Germinal center (tissue), 1 donor: ENCODE measurements at regions not wholly inside any gene's neighbourhood (a gene's known extent, or its start where the extent isn't known, plus 50 kb on each side); places are given as distances from the start of the nearest gene placed in this dataset.

ENCODE experiments used
- DNase-seq: peaks from one replicate; pipeline ENCODE4 v3.0.0; 2012; ENCODE audit warnings: mixed read lengths, low spot score

DNA sequence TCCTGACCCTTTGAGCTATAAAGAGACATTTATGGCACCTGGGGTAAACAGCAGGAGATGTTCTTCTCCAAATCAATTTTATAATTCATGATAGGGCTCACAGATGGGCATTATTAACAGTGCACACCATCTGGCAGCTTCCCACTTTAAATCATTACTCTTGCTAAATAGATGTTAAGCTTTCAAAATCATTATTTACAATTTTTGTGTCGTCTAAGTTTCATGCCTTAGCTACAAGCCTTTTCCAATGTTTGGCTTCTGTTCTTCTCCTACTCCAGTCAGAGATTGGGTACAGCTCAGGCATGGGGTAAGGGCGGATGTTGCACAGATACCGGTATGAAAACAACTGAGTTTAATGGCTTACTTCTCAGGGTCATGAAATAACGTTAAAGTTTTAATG, 120.9 kb upstream of the PFN2 start:
- no peak for DNase-seq

DNA sequence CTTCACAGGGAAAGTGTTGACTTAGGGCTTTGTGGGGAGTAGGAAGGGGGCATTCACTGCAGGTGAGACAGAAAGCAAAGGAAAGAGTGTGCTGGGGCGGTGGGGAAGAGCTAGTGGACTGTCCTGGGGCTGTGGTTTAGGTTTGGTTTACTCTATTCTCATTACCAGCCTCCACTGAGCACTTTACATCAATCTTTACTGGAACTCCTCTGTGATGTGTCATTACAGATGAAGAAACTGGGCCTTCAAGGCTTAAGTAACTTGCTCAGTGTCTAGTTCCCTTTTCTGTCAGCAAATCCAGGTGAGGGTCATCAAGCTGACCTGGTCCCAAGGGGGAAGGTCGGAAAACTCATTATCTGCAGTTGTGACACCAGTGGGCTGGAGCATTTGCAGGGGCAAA, 120.2 kb upstream of the PFN2 start:
- DNase-seq = no peak

DNA sequence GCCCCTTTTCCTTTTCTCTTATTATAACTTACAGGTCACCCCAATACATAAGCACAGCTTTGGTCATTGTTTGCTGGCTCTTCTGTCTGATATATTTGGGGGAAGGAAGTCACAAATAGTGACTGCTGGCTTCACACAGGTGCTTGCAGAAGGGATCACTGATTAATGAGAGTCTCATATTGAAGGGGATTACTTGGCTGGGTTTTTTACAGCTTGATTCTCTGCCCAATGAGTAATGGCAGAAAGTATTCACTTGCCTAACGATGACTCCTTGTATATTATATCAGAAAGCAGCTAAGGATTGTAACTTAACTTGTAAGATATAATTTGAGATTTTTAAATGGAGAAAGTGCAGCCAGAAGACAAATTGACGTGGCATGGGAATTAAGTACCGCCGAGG, 119.3 kb upstream of the PFN2 start:
- DNase-seq = no peak

DNA sequence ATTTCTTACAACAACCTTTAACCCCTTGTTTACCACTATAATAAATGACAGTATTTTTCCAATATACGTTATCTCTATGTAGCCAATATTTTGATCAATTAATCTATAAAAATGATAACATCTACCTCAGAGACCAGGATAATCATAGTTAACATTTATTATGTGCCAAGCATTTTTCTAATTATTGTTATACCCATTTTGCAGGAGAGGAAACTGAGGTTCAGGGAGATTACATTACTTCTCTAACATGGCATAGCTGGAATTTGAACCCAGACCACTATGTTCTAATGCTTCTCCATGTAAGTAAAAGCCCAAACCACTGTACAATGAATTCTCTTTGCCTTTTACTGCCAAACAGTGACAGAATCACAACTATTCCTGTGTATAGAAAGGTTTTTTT, 113.4 kb upstream of the PFN2 start:
- DNase-seq = no peak

DNA sequence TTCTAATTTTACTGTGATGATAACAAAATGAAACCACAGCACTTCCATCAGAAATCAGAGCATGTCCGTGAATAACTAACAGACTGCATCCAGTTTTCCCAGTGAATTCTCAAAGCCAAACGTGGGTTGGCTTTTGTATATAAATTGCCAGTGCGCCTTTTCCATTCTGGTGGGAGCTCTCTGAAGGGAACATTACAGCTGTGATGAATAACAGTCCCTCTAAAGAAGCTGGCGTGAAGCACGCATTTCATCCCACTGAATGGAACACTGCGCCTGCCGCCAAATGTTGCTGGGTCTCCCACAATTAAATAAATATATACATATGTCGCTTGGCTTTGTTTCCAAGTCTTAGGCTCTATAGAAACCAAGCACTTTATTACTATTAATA, 113.0 kb upstream of the PFN2 start:
- no peak for DNase-seq

DNA sequence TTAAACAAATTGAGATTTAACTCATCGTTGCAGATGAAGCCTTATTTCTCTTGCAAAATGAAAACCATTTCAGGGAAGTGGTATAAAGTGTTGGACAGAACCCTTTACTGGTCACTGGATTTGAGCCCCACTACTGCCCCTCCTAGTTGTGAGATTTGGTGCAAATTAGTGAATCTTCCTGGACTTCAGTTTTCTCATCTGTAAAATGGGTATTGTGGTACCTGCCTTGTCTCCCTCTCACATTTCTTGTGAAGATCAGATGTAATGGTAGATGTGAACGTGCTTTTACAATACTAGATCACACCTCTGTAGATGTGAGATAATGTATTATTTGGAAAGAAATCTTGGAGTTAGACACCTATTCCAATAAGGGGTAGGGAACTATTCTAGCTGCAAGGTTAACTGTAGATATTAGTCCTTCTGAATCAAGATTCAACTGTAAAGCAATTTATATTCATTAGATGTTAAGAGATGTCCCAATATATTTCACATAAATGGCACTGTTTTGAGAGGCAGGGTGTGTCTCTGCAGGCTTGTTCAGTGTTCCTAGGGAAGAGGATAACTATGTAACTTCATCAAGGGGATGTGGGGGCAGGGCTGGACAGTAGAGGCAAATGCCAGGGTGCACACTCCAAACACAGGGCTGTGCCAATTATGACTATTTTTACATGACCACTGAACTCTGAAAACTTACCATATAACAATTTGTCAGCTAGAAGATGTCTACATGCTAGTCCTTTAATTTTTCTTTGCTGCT, 112.4 kb upstream of the PFN2 start:
- DNase-seq = no peak

DNA sequence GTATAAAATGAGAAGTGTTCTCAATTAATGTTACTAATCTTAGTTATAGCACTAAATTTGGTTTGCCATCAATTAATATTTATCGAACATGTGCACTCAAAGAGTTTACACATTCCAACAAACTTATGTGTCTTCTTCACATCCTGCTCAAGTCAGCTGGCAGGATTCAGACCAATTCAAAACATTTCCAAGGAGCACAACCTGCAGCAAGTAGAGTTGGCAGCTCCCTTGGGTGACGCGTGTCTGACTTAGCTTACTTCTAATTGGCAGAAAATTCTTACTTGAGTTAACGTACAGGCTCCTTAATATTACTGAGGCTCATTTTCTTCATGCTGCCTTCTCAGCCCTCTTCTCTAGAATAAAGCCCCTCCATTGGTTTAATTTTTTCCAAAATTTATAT, 110.4 kb upstream of the PFN2 start:
- DNase-seq = no peak

DNA sequence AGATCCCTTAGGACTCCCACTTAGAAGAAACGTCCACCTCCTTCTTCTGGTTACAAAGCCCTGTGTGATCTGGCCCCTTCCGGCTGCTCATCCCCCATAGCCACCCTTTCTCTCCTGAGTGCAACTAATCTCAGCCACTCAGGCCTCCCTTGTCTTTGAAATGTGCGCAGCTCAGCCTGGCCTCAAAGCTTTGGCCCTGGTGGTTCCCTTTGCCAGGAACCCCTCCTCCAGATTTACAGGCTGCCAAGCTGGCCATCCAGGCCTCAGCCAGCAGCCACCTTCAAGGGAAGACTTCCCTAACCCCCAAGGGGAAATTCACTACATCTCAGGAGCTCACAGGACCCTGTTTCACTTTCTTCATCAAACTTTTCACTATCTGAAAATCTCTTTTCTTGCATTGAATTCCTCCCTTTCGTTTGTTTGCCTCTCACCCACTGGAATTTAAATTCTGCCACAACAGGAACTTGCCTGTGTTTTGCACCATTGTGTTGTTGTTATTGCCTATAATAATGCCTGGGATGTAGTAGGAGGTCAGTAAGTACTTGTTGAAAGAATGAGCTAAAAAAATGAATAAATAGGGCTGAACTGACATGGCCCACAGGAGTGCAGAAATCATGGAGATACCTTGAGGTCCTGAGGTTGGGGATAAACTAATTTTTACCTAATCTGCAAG, 109.5 kb upstream of the PFN2 start:
- DNase-seq = no peak

DNA sequence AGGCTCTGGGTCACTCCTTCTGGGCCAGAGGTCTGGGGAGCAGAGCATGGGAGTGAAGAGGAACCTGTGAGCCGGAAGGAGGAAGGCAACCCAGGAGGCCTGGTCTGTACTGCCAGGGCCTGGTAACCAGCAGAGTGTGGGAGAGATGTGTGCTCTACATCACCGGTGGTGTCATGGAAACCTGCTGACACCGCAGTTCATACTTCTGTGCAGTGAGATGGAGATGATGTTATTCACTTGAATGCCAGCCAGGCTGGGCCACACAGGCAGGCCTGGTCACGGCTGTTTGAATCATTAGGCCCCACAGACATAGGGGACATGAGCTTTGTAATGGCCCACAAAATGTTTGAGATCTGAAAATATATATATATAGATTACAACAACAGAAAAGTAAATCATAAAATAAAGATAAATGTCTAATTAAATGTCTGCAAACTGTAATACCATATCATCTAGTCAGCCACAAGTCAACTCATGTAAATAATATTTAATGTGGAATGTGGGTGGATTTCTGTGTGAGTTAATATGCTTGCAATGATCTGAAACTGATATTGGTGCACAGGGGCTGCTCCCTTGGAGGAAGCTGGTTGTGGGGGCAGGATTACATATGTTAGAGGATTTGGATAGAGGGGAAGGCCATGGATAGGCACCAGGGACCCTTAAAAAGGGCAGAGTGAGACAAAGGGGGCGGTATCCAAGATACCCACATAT, 108.5 kb upstream of the PFN2 start:
- DNase-seq = no peak

DNA sequence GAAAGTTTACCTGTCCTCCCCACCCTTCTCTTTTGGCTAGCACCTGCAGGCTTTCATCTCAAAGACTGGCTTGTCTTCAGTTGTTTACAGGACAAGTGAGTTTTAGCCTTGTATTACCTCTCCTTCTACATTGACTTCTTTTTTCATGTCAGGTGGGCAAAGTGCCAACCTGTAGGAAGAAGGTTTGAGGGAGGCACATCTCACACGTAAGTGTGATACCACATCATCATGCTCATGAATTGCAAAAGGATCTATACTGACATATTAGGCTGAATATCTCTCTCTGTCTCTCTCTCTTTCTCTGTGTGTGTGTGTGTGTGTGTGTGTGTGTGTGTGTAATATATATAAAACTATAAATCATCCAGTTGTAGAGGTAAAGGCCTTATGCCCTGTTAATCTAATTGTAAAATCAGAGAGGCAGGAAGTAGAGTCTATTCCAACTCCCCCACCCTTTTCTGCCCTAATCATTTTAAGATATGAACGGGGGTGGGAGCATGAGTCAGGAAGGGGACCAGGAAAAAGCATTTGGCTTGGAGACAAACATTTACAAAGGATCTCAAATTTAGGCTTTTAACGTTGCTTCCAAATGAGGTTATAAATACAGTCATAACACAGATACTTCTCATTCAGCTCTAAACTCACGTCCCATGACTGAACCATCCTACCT, 107.0 kb upstream of the PFN2 start:
- no peak for DNase-seq

DNA sequence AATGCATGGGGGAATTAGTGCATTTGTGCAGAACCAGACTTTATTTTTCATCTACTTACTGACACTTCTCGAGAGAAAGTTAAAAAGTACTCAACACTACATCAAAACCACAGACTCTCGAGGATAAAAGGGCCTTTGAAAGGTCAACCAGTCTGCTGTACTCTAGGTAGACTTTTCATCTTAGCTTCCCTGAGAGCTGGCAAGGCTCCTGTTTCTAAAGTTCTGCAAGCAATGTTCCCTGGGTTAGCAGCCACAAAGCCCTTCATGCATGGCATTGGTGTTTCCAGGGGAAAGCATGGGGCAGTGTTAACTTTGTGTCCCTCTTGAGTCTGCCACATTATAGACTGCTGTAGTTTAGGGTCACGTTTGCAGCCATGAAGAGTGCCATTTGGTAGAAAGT, 106.4 kb upstream of the PFN2 start:
- no peak for DNase-seq

DNA sequence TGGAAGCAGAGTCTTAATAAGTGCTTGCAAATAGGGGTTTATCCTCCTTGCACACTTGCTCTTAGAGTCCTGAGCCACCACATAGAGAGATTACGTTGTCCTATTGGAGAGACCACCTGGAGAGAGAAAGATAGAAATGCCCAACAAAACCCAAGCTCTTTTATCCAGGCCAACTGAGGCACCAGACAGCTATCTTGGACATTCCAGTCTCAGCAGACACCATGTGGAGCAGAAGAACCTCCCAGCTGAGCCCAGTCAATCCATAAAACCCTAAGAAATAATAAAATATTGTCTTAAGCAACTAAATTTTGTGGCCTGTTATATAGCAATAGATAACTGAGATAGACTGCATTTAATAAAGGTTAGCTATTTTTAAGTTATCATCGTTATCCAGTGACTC, 105.7 kb upstream of the PFN2 start:
- no peak for DNase-seq

DNA sequence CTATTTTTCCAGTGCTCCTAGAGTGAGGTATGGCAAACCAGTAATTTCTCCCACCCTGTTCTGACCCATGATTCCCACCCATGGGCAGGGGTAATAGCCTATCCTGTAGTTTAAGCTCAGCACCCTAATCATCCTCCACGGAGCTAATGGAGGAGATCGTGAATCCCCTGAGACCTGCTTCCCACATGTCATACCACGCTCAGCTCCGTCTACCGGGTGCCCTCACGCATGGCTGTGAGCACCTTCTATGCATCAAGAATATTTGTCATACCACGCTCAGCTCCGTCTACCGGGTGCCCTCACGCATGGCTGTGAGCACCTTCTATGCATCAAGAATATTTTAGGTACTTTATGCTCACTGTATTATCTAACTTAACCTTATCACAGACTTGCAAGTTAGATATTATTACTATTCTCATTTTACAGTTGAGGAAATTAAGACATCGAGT, 104.7 kb upstream of the PFN2 start:
- DNase-seq = no peak

DNA sequence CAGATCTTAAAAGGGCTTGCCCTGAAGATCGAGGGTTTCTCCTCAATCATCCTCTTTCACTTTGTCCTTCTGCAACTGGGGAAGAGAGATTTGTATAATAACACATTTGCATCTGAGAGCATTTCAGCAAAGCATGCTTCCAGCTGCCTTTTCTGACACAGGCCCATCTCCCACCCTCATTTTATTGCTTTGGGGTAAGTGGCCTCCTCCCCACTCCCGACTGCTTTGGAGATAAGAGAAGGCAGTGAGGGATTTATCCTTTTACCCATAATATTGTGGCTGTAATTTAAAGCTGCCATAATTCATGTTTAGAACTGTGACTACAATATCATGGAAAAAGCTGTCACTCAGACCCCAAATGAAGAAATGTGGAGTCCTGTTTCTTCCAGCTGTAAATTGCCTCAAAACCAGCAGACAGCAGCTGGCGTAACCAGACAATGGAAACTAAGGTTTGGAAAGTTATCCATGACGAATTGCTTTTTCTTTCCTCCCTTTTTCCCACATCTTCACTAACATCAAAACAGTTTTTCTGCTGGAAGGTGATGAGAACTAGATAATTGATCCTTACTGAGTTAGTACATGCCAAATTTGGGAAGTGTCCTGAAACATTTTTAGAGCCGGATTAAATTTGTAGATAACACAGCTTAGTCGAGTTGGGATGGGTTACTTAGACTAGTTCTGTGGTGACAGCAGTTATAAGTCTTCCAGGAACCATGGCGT, 104.2 kb upstream of the PFN2 start:
- DNase-seq = no peak

DNA sequence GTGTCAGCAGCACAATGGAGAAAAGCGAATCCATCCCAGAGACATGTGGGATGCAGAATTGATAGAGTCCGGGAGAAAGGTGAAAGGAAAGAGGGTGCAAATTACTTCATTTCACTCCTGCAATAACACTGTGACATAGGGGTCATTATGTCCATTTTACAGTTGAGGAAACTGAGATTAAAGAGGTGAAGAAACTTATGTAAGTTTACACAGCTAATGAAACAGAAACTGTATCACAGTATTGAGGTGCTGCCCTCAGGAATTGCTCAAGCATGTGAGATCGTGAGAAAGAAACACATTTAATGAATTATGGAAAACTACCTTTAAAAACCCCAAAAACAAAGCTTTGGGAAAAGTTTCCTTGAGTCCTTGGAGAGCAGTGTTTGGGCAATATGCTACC, 103.6 kb upstream of the PFN2 start:
- DNase-seq = no peak

DNA sequence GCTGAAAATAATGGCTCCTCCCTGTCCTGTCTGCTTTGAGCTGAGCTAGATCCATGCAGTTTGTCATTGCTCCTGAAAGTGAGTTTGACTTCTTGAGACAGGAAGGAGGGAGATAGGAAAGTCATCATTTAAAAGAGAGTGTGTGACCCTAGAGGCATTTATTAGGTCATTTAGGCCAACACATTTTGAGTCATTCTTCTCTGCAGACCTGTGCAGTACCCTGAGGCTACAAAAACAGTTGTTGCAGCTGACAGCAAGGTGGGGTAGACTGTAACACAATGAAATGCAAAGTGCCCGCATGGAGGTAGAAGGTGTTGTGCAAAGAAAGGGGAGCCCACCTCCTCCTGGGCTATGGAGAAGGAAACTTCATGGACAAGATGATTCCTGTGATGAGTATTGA, 102.8 kb upstream of the PFN2 start:
- no peak for DNase-seq

DNA sequence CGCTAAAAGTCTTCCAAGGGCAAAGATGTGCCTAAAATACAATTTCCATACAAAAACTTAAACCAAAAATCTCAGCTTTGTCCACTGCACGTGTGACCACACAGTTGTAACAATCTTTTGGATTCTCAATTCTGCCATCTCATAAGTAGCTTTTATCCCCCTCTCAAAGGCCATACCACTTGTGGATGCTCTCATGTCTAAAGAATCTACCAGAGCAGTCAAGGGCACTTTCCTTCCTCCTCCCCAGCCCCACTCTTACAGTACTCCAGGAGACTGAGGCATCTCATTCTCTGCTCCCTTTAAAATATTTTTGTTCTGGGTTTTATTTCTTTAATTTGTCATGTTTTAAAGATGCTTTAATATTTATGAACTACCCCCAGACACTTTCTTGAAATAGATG, 102.3 kb upstream of the PFN2 start:
- DNase-seq = no peak

DNA sequence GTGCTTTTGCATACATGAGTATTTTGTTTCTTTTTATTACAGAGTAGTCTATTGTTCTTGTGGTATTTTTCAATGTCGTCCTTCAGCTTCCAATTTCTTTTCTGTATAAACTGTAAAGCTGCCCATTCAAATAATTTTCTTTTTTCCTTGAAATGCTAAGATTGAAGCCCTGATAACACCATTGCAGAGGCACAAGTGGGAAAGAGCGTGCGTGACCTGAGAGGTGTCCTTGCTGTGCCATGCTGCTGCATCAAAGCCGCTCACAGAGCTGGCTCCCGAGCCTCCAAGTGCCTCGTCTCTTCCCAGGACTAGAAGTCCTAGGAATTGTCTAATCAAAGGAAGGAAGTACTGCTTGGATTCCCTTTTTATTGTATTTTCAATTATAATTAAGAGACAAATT, 101.9 kb upstream of the PFN2 start:
- no peak for DNase-seq

DNA sequence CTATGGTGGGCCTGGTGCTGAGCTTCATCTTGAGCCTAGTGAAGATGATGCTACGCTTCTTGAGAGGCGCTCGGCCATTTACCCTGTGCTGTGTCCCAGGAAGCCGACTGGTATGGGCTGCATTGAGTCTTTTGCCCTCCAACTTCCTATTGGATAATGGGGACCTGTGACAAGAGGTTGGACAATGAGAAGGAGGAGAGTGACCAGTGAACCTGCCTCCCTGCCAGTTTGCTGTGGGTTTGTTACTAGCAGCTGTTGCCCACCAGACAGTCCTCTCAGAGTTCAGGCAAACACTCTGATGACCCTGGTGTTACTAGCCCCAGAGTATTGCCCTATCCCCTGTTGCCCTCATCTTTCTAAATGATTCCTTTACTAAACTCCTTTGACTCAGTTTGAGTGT, 99.6 kb upstream of the PFN2 start:
- DNase-seq = no peak

DNA sequence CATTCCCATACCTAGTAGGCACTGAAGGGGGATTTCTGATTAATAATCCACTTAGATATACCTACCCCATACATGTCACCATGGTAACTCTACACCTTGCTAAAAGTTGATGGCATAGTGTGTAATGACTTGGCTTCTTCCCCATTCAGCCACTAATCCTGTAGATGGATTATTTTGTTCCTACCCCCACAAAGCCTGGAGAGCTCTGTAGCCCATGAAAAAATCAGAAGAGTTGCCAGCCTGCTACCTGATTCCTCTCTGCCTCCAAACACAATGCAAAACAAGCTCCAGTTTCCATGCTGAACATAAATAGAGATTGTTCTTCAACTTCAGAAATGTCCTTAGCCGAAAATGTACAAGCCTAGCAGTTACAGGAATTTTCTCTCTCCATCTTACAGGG, 98.9 kb upstream of the PFN2 start:
- DNase-seq = no peak

DNA sequence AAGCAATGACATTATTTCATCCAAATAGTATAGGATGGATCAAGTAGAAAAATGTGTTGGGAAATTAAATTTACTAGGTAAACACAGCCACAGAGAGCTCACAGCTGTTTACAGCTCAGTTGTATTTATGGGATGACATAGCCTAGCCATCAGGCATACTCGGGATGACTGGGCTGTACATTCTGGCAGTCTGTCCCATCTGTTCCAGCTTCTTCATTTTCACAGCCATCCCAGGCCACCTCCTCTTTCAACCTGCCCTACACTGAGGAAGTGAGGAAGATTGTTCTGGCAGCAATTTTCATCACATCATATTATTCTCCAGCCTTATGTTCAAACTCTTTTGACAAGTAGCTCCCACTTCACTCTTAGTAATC, 98.4 kb upstream of the PFN2 start:
- no peak for DNase-seq

DNA sequence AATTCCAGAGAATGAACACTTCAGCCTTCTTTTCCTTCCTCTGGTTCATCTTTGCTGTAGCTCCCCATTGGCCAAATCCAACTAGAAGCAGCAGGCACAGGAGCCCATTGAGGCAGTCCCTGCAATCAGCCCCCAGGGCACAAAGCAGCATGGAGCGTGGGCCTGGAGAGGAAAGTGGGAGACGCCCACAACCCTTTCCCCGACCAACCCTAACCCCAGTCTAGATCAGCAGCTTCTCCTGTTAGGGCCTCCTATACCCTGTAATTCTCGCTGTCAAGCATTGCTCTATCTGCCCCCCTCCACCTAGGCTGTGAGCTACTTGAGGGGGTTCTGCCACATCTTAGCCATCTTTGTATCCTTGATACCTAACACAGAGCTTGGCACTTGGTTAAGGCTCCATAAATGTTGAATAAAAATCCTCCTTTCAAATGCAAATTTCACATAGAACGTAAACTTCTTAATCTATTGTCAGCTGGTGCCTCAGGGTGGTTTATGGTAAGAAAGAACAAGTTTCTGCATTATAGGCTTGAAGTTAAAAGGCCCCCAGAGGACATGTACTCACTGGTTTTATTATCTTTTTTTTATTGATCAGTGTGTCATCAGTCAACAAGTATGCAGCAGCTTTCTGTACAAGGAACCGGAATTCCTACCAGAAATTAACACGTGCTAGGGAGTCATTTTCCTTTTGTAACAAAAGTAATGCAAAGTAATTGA, 97.9 kb upstream of the PFN2 start:
- DNase-seq = no peak
